ENCODE measurements at regions not wholly inside any gene's neighbourhood (a gene's known extent, or its start where the extent isn't known, plus 50 kb on each side); places are given as distances from the start of the nearest gene placed in this dataset.

- no peak for DNase-seq (ENCODE audit: low read depth)
- H3K4me3 ChIP-seq (ENCODE audit: low read length) = no peak overlapping the region
- no peak for TF ChIP-seq CTCF (IDR thresholded peaks at IDR 0.05; ENCODE audit: insufficient read depth, low read depth, low read length, missing control alignments)
Observed at GRCh38 chr5:10904862-10905432, 143.9 kb upstream of the DAP start.

- no peak for DNase-seq (ENCODE audit: low read depth)
- no peak overlapping the region for H3K4me3 ChIP-seq (ENCODE audit: low read length)
- no peak for TF ChIP-seq CTCF (IDR thresholded peaks at IDR 0.05; ENCODE audit: insufficient read depth, low read depth, low read length, missing control alignments)
Observed at GRCh38 chr5:10903786-10904560, 142.9 kb upstream of the DAP start.

- no peak overlapping the region for H3K4me3 ChIP-seq (ENCODE audit: low read length)
- TF ChIP-seq CTCF (IDR thresholded peaks at IDR 0.05; ENCODE audit: insufficient read depth, low read depth, low read length, missing control alignments) = no peak
- DNase-seq (ENCODE audit: low read depth) = peak; percentile 12
Observed at GRCh38 chr5:10902145-10902544, 141.1 kb upstream of the DAP start.

GRCh38 chr5:10898514-10898913 lies 137.5 kb upstream of the DAP start:
- H3K4me3 ChIP-seq (ENCODE audit: low read length) = no peak overlapping the region
- TF ChIP-seq CTCF (IDR thresholded peaks at IDR 0.05; ENCODE audit: insufficient read depth, low read depth, low read length, missing control alignments) = no peak
- DNase-seq (ENCODE audit: low read depth) = no peak

- TF ChIP-seq CTCF (IDR thresholded peaks at IDR 0.05; ENCODE audit: insufficient read depth, low read depth, low read length, missing control alignments) = no peak
- no peak overlapping the region for H3K4me3 ChIP-seq (ENCODE audit: low read length)
- DNase-seq (ENCODE audit: low read depth) = peak; percentile 40
Observed at GRCh38 chr5:10896016-10896415, 135.0 kb upstream of the DAP start.

GRCh38 chr5:10894445-10895054 lies 133.5 kb upstream of the DAP start:
- DNase-seq (ENCODE audit: low read depth) = no peak
- no peak for TF ChIP-seq CTCF (IDR thresholded peaks at IDR 0.05; ENCODE audit: insufficient read depth, low read depth, low read length, missing control alignments)
- no peak overlapping the region for H3K4me3 ChIP-seq (ENCODE audit: low read length)

Measured in epithelial cell of esophagus (primary cell).